H9 (cell line): ENCODE measurements at regions not wholly inside any gene's neighbourhood (a gene's known extent, or its start where the extent isn't known, plus 50 kb on each side); places are given as distances from the start of the nearest gene placed in this dataset.

Source experiments
- DNase-seq: peaks from one replicate; pipeline ENCODE4 v3.0.0-alpha.2; 2017
- H2AFZ ChIP-seq: one replicate; pipeline ENCODE4 v1.6.1; 2013; ENCODE audit warnings: mild to moderate bottlenecking, low read length, control low read depth, moderate library complexity
- H2AK5ac ChIP-seq: 2 replicates; pipeline ENCODE4 v1.6.1; 2013; ENCODE audit warnings: low read length, control low read depth, mixed read lengths; ENCODE audit not compliant: insufficient read length
- H2BK120ac ChIP-seq: one replicate; pipeline ENCODE4 v1.6.1; 2013; ENCODE audit warnings: low read depth, mild to moderate bottlenecking, low read length, control low read depth, inconsistent platforms; ENCODE audit not compliant: poor library complexity, severe bottlenecking
- H2BK12ac ChIP-seq: 2 replicates; pipeline ENCODE4 v1.6.1; 2013; ENCODE audit warnings: low read length, control low read depth, mixed read lengths, low read depth; ENCODE audit not compliant: insufficient read length
- H2BK15ac ChIP-seq: 2 replicates; pipeline ENCODE4 v1.6.1; 2013; ENCODE audit warnings: low read depth, low read length, control low read depth
- H2BK20ac ChIP-seq: one replicate; pipeline ENCODE4 v1.6.1; 2013; ENCODE audit warnings: low read depth, mild to moderate bottlenecking, low read length, control low read depth, inconsistent platforms; ENCODE audit not compliant: poor library complexity, severe bottlenecking
- H2BK5ac ChIP-seq: 2 replicates; pipeline ENCODE4 v1.6.1; 2013; ENCODE audit warnings: low read length, control low read depth, mixed read lengths; ENCODE audit not compliant: insufficient read length
- H3K14ac ChIP-seq: 2 replicates; pipeline ENCODE4 v1.6.1; 2013; ENCODE audit warnings: low read length, control low read depth; ENCODE audit not compliant: insufficient read depth
- H3K18ac ChIP-seq: 2 replicates; pipeline ENCODE4 v1.6.1; 2013; ENCODE audit warnings: low read depth, mild to moderate bottlenecking, mixed read lengths, low read length, control low read depth; ENCODE audit not compliant: insufficient read length
- H3K23ac ChIP-seq: 2 replicates; pipeline ENCODE4 v1.6.1; 2013; ENCODE audit warnings: low read length, control low read depth, mixed read lengths, low read depth; ENCODE audit not compliant: insufficient read length
- H3K23me2 ChIP-seq: 2 replicates; pipeline ENCODE4 v1.6.1; 2013; ENCODE audit warnings: low read depth, mild to moderate bottlenecking, mixed read lengths, low read length, control low read depth; ENCODE audit not compliant: insufficient read length, poor library complexity, severe bottlenecking
- H3K27ac ChIP-seq: 2 replicates; pipeline ENCODE4 v1.5.1; 2013; ENCODE audit warnings: low read length, control low read depth, mixed read lengths, low read depth; ENCODE audit not compliant: insufficient read length
- H3K27me3 ChIP-seq: 2 replicates; pipeline ENCODE4 v1.6.1; 2013; ENCODE audit warnings: low read length, control low read depth, inconsistent platforms; ENCODE audit not compliant: insufficient read depth
- H3K4ac ChIP-seq: 2 replicates; pipeline ENCODE4 v1.6.1; 2013; ENCODE audit warnings: low read depth, mild to moderate bottlenecking, control low read depth, inconsistent platforms, low read length, moderate library complexity
- H3K4me1 ChIP-seq: 2 replicates; pipeline ENCODE4 v1.6.1; 2013; ENCODE audit warnings: low read length, control low read depth, inconsistent platforms; ENCODE audit not compliant: insufficient read depth
- H3K4me2 ChIP-seq: 2 replicates; pipeline ENCODE4 v1.6.1; 2013; ENCODE audit warnings: low read length, control low read depth, mixed read lengths; ENCODE audit not compliant: insufficient read length, insufficient read depth
- H3K56ac ChIP-seq: 2 replicates; pipeline ENCODE4 v1.6.1; 2013; ENCODE audit warnings: low read depth, mild to moderate bottlenecking, mixed read lengths, low read length, control low read depth; ENCODE audit not compliant: insufficient read length
- H3K79me1 ChIP-seq: 2 replicates; pipeline ENCODE4 v1.6.1; 2013; ENCODE audit warnings: low read depth, mild to moderate bottlenecking, moderate library complexity, low read length, control low read depth, inconsistent platforms; ENCODE audit not compliant: insufficient read depth, poor library complexity, severe bottlenecking
- H3K79me2 ChIP-seq: 2 replicates; pipeline ENCODE4 v1.6.1; 2013; ENCODE audit warnings: low read length, control low read depth, inconsistent platforms; ENCODE audit not compliant: insufficient read depth
- H3K9ac ChIP-seq: 2 replicates; pipeline ENCODE4 v1.6.1; 2013; ENCODE audit warnings: low read length, control low read depth, mixed read lengths; ENCODE audit not compliant: insufficient read length; ENCODE audit errors: extremely low read depth
- H3K9me3 ChIP-seq: one replicate; pipeline ENCODE4 v1.6.1; 2013; ENCODE audit warnings: low read depth, low read length, inconsistent platforms; ENCODE audit not compliant: control insufficient read depth
- H3T11ph ChIP-seq: one replicate; pipeline ENCODE4 v1.6.1; 2013; ENCODE audit warnings: mild to moderate bottlenecking, low read length, control low read depth, inconsistent platforms
- H4K20me1 ChIP-seq: one replicate; pipeline ENCODE4 v1.6.1; 2013; ENCODE audit not compliant: control insufficient read depth, insufficient read length, insufficient read depth
- H4K5ac ChIP-seq: 2 replicates; pipeline ENCODE4 v1.6.1; 2013; ENCODE audit warnings: low read depth, mild to moderate bottlenecking, mixed read lengths, low read length, control low read depth; ENCODE audit not compliant: insufficient read length
- H4K8ac ChIP-seq: replicated peaks from 2 replicates; pipeline ENCODE4 v1.6.1; 2013; ENCODE audit warnings: low read length, control low read depth, mixed read lengths, low read depth; ENCODE audit not compliant: insufficient read length
- H4K91ac ChIP-seq: 2 replicates; pipeline ENCODE4 v1.6.1; 2013; ENCODE audit warnings: low read depth, mild to moderate bottlenecking, moderate library complexity, mixed read lengths, low read length, control low read depth; ENCODE audit not compliant: insufficient read length
- H3K27ac Mint-ChIP-seq, 3 experiments: 2 replicates in 2 of 3; 3 replicates in 1 of 3; pipeline ENCODE4 v1.8.0; 2020 to 2021; ENCODE audit warnings: mixed read lengths in 3 of 3, mild to moderate bottlenecking in 1 of 3, moderate library complexity in 1 of 3
- H3K27me3 Mint-ChIP-seq: 2 replicates; pipeline ENCODE4 v1.8.0; 2021; ENCODE audit warnings: low read depth, mild to moderate bottlenecking, moderate library complexity, mixed read lengths
- H3K36me3 Mint-ChIP-seq, 3 experiments: 2 replicates in 2 of 3; 3 replicates in 1 of 3; pipeline ENCODE4 v1.8.0; 2020 to 2021; ENCODE audit warnings: low read depth in 3 of 3, mixed read lengths in 3 of 3; ENCODE audit not compliant: insufficient read depth in 1 of 3
- H3K4me1 Mint-ChIP-seq, 2 experiments: 2 replicates each; pipeline ENCODE4 v1.8.0; 2020; ENCODE audit warnings: mixed read lengths in 2 of 2
- H3K4me3 Mint-ChIP-seq, 2 experiments: 2 replicates in 1 of 2; 3 replicates in 1 of 2; pipeline ENCODE4 v1.8.0; 2020 to 2021; ENCODE audit warnings: mild to moderate bottlenecking in 2 of 2, mixed read lengths in 2 of 2, moderate library complexity in 1 of 2
- H3K9me3 Mint-ChIP-seq, 2 experiments: 2 replicates in 1 of 2; 3 replicates in 1 of 2; pipeline ENCODE4 v1.8.0; 2020; ENCODE audit warnings: mild to moderate bottlenecking in 2 of 2, mixed read lengths in 2 of 2, moderate library complexity in 1 of 2
- WGBS: extraction: QIAGEN DNeasy Blood & Tissue Kit; methylation state at CpG from one replicate; pipeline ENCODE4 v1.1.7; 2013; ENCODE audit warnings: missing lambda C conversion rate, low lambda C conversion rate, mixed read lengths; ENCODE audit not compliant: insufficient read length; ENCODE audit errors: extremely low coverage; 5-methylcytosine and 5-hydroxymethylcytosine counted together
- TF ChIP-seq, protein P1 (sequence below): fragments of 200-600 bp; sonication (generic); conservative IDR thresholded peaks from 3 replicates; pipeline ENCODE4 v1.8.0; 2021; ENCODE audit warnings: antibody characterized with exemption, mild to moderate bottlenecking

DNA sequence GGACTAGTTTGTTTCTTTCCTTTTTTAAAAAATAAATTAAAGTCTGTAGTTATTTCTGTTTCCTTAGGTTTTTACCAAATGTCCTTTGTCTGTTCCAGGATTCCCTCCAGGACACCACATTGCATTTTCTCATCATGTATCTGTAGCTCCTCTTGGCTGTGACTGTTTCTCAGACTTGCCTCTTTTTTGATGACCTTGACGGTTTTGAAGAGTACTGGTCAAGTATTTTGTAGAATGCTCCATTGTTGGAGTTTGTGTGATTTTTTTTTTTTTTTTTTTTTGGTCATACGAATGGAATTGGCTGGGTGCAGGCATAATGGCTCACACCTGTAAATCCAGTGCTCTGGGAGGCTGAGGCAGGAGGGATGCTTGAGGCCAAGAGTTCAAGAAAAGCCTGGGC, 127.1 kb upstream of the BMPER start:
- no peak overlapping the region for H3K18ac ChIP-seq
- no peaks in the 10 kb centered on the region for H3K79me2 ChIP-seq
- Mint-ChIP-seq H3K36me3 (peaks cover 0 to 4% (median 0%) of the 10 kb centered on the region in 3 experiments; a peak in 1 of 7 replicates), H3K27ac (no peak overlapping the region), H3K4me1 (peaks cover 13 to 18% of the 10 kb centered on the region in 2 experiments), H3K4me3 (no peak overlapping the region), H3K9me3 (peaks cover 3 to 4% of the 10 kb centered on the region in 2 experiments; a peak in 3 of 5 replicates), H3K27me3 (no peaks in the 10 kb centered on the region; the same call in 1 of the 2 replicates)
- no peak overlapping the region for H3K4ac ChIP-seq
- no peak overlapping the region for H3K9ac ChIP-seq
- H3K27ac ChIP-seq, result no peak overlapping the region
- TF ChIP-seq, protein P1, sequence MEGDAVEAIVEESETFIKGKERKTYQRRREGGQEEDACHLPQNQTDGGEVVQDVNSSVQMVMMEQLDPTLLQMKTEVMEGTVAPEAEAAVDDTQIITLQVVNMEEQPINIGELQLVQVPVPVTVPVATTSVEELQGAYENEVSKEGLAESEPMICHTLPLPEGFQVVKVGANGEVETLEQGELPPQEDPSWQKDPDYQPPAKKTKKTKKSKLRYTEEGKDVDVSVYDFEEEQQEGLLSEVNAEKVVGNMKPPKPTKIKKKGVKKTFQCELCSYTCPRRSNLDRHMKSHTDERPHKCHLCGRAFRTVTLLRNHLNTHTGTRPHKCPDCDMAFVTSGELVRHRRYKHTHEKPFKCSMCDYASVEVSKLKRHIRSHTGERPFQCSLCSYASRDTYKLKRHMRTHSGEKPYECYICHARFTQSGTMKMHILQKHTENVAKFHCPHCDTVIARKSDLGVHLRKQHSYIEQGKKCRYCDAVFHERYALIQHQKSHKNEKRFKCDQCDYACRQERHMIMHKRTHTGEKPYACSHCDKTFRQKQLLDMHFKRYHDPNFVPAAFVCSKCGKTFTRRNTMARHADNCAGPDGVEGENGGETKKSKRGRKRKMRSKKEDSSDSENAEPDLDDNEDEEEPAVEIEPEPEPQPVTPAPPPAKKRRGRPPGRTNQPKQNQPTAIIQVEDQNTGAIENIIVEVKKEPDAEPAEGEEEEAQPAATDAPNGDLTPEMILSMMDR, result no peak
- H2AFZ ChIP-seq, result no peak overlapping the region
- no peak overlapping the region for H2BK20ac ChIP-seq
- WGBS, result no CpG with 5 or more reads among the region's 2 CpGs
- DNase-seq, result no peak
- no peak overlapping the region for H3K23ac ChIP-seq
- H4K20me1 ChIP-seq, result no peaks in the 10 kb centered on the region
- H3T11ph ChIP-seq, result no peak overlapping the region
- H3K56ac ChIP-seq, result no peak overlapping the region
- H2BK12ac ChIP-seq, result no peak overlapping the region
- no peaks in the 10 kb centered on the region for H3K27me3 ChIP-seq
- no peaks in the 10 kb centered on the region for H3K23me2 ChIP-seq
- no peak overlapping the region for H2AK5ac ChIP-seq
- H3K14ac ChIP-seq, result no peak overlapping the region
- H2BK15ac ChIP-seq, result no peak overlapping the region
- no peak overlapping the region for H4K8ac ChIP-seq
- H3K79me1 ChIP-seq, result no peaks in the 10 kb centered on the region
- no peaks in the 10 kb centered on the region for H3K4me1 ChIP-seq
- H3K4me2 ChIP-seq, result no peak overlapping the region
- H2BK120ac ChIP-seq, result no peak overlapping the region
- no peak overlapping the region for H2BK5ac ChIP-seq
- H4K91ac ChIP-seq, result no peak overlapping the region
- H3K9me3 ChIP-seq, result no peaks in the 10 kb centered on the region
- H4K5ac ChIP-seq, result no peak overlapping the region
